H9 (cell line): ENCODE measurements at regions not wholly inside any gene's neighbourhood (a gene's known extent, or its start where the extent isn't known, plus 50 kb on each side); places are given as distances from the start of the nearest gene placed in this dataset.

ENCODE experiments used
- DNase-seq: peaks from one replicate; pipeline ENCODE4 v3.0.0-alpha.2; 2017
- H2AFZ ChIP-seq: one replicate; pipeline ENCODE4 v1.6.1; 2013; ENCODE audit warnings: mild to moderate bottlenecking, low read length, control low read depth, moderate library complexity
- H2AK5ac ChIP-seq: 2 replicates; pipeline ENCODE4 v1.6.1; 2013; ENCODE audit warnings: low read length, control low read depth, mixed read lengths; ENCODE audit not compliant: insufficient read length
- H2BK120ac ChIP-seq: one replicate; pipeline ENCODE4 v1.6.1; 2013; ENCODE audit warnings: low read depth, mild to moderate bottlenecking, low read length, control low read depth, inconsistent platforms; ENCODE audit not compliant: poor library complexity, severe bottlenecking
- H2BK12ac ChIP-seq: 2 replicates; pipeline ENCODE4 v1.6.1; 2013; ENCODE audit warnings: low read length, control low read depth, mixed read lengths, low read depth; ENCODE audit not compliant: insufficient read length
- H2BK15ac ChIP-seq: 2 replicates; pipeline ENCODE4 v1.6.1; 2013; ENCODE audit warnings: low read depth, low read length, control low read depth
- H2BK20ac ChIP-seq: one replicate; pipeline ENCODE4 v1.6.1; 2013; ENCODE audit warnings: low read depth, mild to moderate bottlenecking, low read length, control low read depth, inconsistent platforms; ENCODE audit not compliant: poor library complexity, severe bottlenecking
- H2BK5ac ChIP-seq: 2 replicates; pipeline ENCODE4 v1.6.1; 2013; ENCODE audit warnings: low read length, control low read depth, mixed read lengths; ENCODE audit not compliant: insufficient read length
- H3K14ac ChIP-seq: 2 replicates; pipeline ENCODE4 v1.6.1; 2013; ENCODE audit warnings: low read length, control low read depth; ENCODE audit not compliant: insufficient read depth
- H3K18ac ChIP-seq: 2 replicates; pipeline ENCODE4 v1.6.1; 2013; ENCODE audit warnings: low read depth, mild to moderate bottlenecking, mixed read lengths, low read length, control low read depth; ENCODE audit not compliant: insufficient read length
- H3K23ac ChIP-seq: 2 replicates; pipeline ENCODE4 v1.6.1; 2013; ENCODE audit warnings: low read length, control low read depth, mixed read lengths, low read depth; ENCODE audit not compliant: insufficient read length
- H3K23me2 ChIP-seq: 2 replicates; pipeline ENCODE4 v1.6.1; 2013; ENCODE audit warnings: low read depth, mild to moderate bottlenecking, mixed read lengths, low read length, control low read depth; ENCODE audit not compliant: insufficient read length, poor library complexity, severe bottlenecking
- H3K27ac ChIP-seq: 2 replicates; pipeline ENCODE4 v1.5.1; 2013; ENCODE audit warnings: low read length, control low read depth, mixed read lengths, low read depth; ENCODE audit not compliant: insufficient read length
- H3K27me3 ChIP-seq: 2 replicates; pipeline ENCODE4 v1.6.1; 2013; ENCODE audit warnings: low read length, control low read depth, inconsistent platforms; ENCODE audit not compliant: insufficient read depth
- H3K4ac ChIP-seq: 2 replicates; pipeline ENCODE4 v1.6.1; 2013; ENCODE audit warnings: low read depth, mild to moderate bottlenecking, control low read depth, inconsistent platforms, low read length, moderate library complexity
- H3K4me1 ChIP-seq: 2 replicates; pipeline ENCODE4 v1.6.1; 2013; ENCODE audit warnings: low read length, control low read depth, inconsistent platforms; ENCODE audit not compliant: insufficient read depth
- H3K4me2 ChIP-seq: 2 replicates; pipeline ENCODE4 v1.6.1; 2013; ENCODE audit warnings: low read length, control low read depth, mixed read lengths; ENCODE audit not compliant: insufficient read length, insufficient read depth
- H3K56ac ChIP-seq: 2 replicates; pipeline ENCODE4 v1.6.1; 2013; ENCODE audit warnings: low read depth, mild to moderate bottlenecking, mixed read lengths, low read length, control low read depth; ENCODE audit not compliant: insufficient read length
- H3K79me1 ChIP-seq: 2 replicates; pipeline ENCODE4 v1.6.1; 2013; ENCODE audit warnings: low read depth, mild to moderate bottlenecking, moderate library complexity, low read length, control low read depth, inconsistent platforms; ENCODE audit not compliant: insufficient read depth, poor library complexity, severe bottlenecking
- H3K79me2 ChIP-seq: 2 replicates; pipeline ENCODE4 v1.6.1; 2013; ENCODE audit warnings: low read length, control low read depth, inconsistent platforms; ENCODE audit not compliant: insufficient read depth
- H3K9ac ChIP-seq: 2 replicates; pipeline ENCODE4 v1.6.1; 2013; ENCODE audit warnings: low read length, control low read depth, mixed read lengths; ENCODE audit not compliant: insufficient read length; ENCODE audit errors: extremely low read depth
- H3K9me3 ChIP-seq: one replicate; pipeline ENCODE4 v1.6.1; 2013; ENCODE audit warnings: low read depth, low read length, inconsistent platforms; ENCODE audit not compliant: control insufficient read depth
- H3T11ph ChIP-seq: one replicate; pipeline ENCODE4 v1.6.1; 2013; ENCODE audit warnings: mild to moderate bottlenecking, low read length, control low read depth, inconsistent platforms
- H4K20me1 ChIP-seq: one replicate; pipeline ENCODE4 v1.6.1; 2013; ENCODE audit not compliant: control insufficient read depth, insufficient read length, insufficient read depth
- H4K5ac ChIP-seq: 2 replicates; pipeline ENCODE4 v1.6.1; 2013; ENCODE audit warnings: low read depth, mild to moderate bottlenecking, mixed read lengths, low read length, control low read depth; ENCODE audit not compliant: insufficient read length
- H4K8ac ChIP-seq: replicated peaks from 2 replicates; pipeline ENCODE4 v1.6.1; 2013; ENCODE audit warnings: low read length, control low read depth, mixed read lengths, low read depth; ENCODE audit not compliant: insufficient read length
- H4K91ac ChIP-seq: 2 replicates; pipeline ENCODE4 v1.6.1; 2013; ENCODE audit warnings: low read depth, mild to moderate bottlenecking, moderate library complexity, mixed read lengths, low read length, control low read depth; ENCODE audit not compliant: insufficient read length
- H3K27ac Mint-ChIP-seq, 3 experiments: 2 replicates in 2 of 3; 3 replicates in 1 of 3; pipeline ENCODE4 v1.8.0; 2020 to 2021; ENCODE audit warnings: mixed read lengths in 3 of 3, mild to moderate bottlenecking in 1 of 3, moderate library complexity in 1 of 3
- H3K27me3 Mint-ChIP-seq: 2 replicates; pipeline ENCODE4 v1.8.0; 2021; ENCODE audit warnings: low read depth, mild to moderate bottlenecking, moderate library complexity, mixed read lengths
- H3K36me3 Mint-ChIP-seq, 3 experiments: 2 replicates in 2 of 3; 3 replicates in 1 of 3; pipeline ENCODE4 v1.8.0; 2020 to 2021; ENCODE audit warnings: low read depth in 3 of 3, mixed read lengths in 3 of 3; ENCODE audit not compliant: insufficient read depth in 1 of 3
- H3K4me1 Mint-ChIP-seq, 2 experiments: 2 replicates each; pipeline ENCODE4 v1.8.0; 2020; ENCODE audit warnings: mixed read lengths in 2 of 2
- H3K4me3 Mint-ChIP-seq, 2 experiments: 2 replicates in 1 of 2; 3 replicates in 1 of 2; pipeline ENCODE4 v1.8.0; 2020 to 2021; ENCODE audit warnings: mild to moderate bottlenecking in 2 of 2, mixed read lengths in 2 of 2, moderate library complexity in 1 of 2
- H3K9me3 Mint-ChIP-seq, 2 experiments: 2 replicates in 1 of 2; 3 replicates in 1 of 2; pipeline ENCODE4 v1.8.0; 2020; ENCODE audit warnings: mild to moderate bottlenecking in 2 of 2, mixed read lengths in 2 of 2, moderate library complexity in 1 of 2
- CTCF ChIP-seq: fragments of 200-600 bp; sonication (generic); conservative IDR thresholded peaks from 3 replicates; pipeline ENCODE4 v1.8.0; 2021; ENCODE audit warnings: antibody characterized with exemption, mild to moderate bottlenecking
- WGBS: extraction: QIAGEN DNeasy Blood & Tissue Kit; methylation state at CpG from one replicate; pipeline ENCODE4 v1.1.7; 2013; ENCODE audit warnings: missing lambda C conversion rate, low lambda C conversion rate, mixed read lengths; ENCODE audit not compliant: insufficient read length; ENCODE audit errors: extremely low coverage; 5-methylcytosine and 5-hydroxymethylcytosine counted together

- peaks cover 94% of the 10 kb centered on the region for H3K9me3 ChIP-seq
Measured at GRCh38 chr19:56951672-56952071, 111.1 kb upstream of the PEG3 start.

More at GRCh38 chr19:56951672-56952071, 111.1 kb upstream of the PEG3 start:
- DNase-seq, result no peak
- H3K4me1 ChIP-seq, result no peaks in the 10 kb centered on the region
- H3K79me2 ChIP-seq, result no peaks in the 10 kb centered on the region
- Mint-ChIP-seq H3K4me3 (no peak overlapping the region), H3K9me3 (peaks cover 91 to 98% of the 10 kb centered on the region in 2 experiments), H3K4me1 (no peaks in the 10 kb centered on the region), H3K27me3 (peaks cover 5% of the 10 kb centered on the region), H3K36me3 (peaks cover 7 to 42% (median 27%) of the 10 kb centered on the region in 3 experiments), H3K27ac (no peak overlapping the region)
- H3K14ac ChIP-seq, result no peak overlapping the region
- no peak for TF ChIP-seq CTCF
- H2BK12ac ChIP-seq, result no peak overlapping the region
- no peak overlapping the region for H2BK120ac ChIP-seq
- no peak overlapping the region for H2BK20ac ChIP-seq
- H3K23ac ChIP-seq, result no peak overlapping the region
- H4K8ac ChIP-seq, result no peak overlapping the region
- no peaks in the 10 kb centered on the region for H3K27me3 ChIP-seq
- H3K27ac ChIP-seq, result no peak overlapping the region
- H3K56ac ChIP-seq, result no peak overlapping the region
- no peak overlapping the region for H2AFZ ChIP-seq
- no peak overlapping the region for H3K4ac ChIP-seq
- H3K23me2 ChIP-seq, result no peaks in the 10 kb centered on the region
- H3K18ac ChIP-seq, result no peak overlapping the region
- H2BK5ac ChIP-seq, result no peak overlapping the region
- H4K91ac ChIP-seq, result no peak overlapping the region
- no peaks in the 10 kb centered on the region for H3K79me1 ChIP-seq
- H2BK15ac ChIP-seq, result no peak overlapping the region
- WGBS, result no CpG with 5 or more reads among the region's 10 CpGs
- H4K5ac ChIP-seq, result no peak overlapping the region
- no peak overlapping the region for H3K9ac ChIP-seq
- no peaks in the 10 kb centered on the region for H4K20me1 ChIP-seq
- H2AK5ac ChIP-seq, result no peak overlapping the region
- H3T11ph ChIP-seq, result no peak overlapping the region
- H3K4me2 ChIP-seq, result no peak overlapping the region
